IMR-90 (cell line): ENCODE measurements at regions not wholly inside any gene's neighbourhood (a gene's known extent, or its start where the extent isn't known, plus 50 kb on each side); places are given as distances from the start of the nearest gene placed in this dataset.

Source experiments
- ATAC-seq: fragments of 200-7000 bp; cut with Tn5 transposase; 2 replicates; pipeline ENCODE4 v1.9.1; 2020; ENCODE audit warnings: low read depth, mild to moderate bottlenecking, moderate library complexity
- BruUV-seq: library from RNA; stranded (reverse); fragments of 400-500 nt; replicated peaks from 2 replicates; lab custom pipeline; 2021; lab: Mats Ljungman, UMichigan
- CTCF ChIA-PET: fragments of 300-600 bp; formaldehyde crosslinking; extraction: SDS; loops from one replicate; lab custom pipeline; 2021; ENCODE audit warnings: antibody characterized with exemption; lab: Yijun Ruan, JAX
- POLR2A ChIA-PET: fragments of 300-600 bp; sonication (Branson Sonifier 250); formaldehyde crosslinking; loops from one replicate; lab custom pipeline; 2022; ENCODE audit warnings: antibody characterized with exemption; ENCODE audit not compliant: unreplicated experiment; lab: Charles Lee
- DNase-seq: peaks from one replicate; pipeline ENCODE4 v3.0.0; 2013
- H2AFZ ChIP-seq: replicated peaks from 2 replicates; pipeline ENCODE3; 2013; ENCODE audit warnings: low read length, mild to moderate bottlenecking; ENCODE audit not compliant: poor library complexity
- H2AK5ac ChIP-seq: 2 replicates; pipeline ENCODE4 v1.6.1; 2013; ENCODE audit warnings: low read depth, low read length, inconsistent platforms
- H2AK9ac ChIP-seq: replicated peaks from 2 replicates; pipeline ENCODE3; 2013; ENCODE audit warnings: mild to moderate bottlenecking, low read depth, low read length, moderate library complexity; ENCODE audit not compliant: poor library complexity
- H2BK120ac ChIP-seq: 2 replicates; pipeline ENCODE4 v1.6.1; 2013; ENCODE audit warnings: low read depth, low read length, inconsistent platforms
- H2BK15ac ChIP-seq: 3 replicates; pipeline ENCODE4 v1.6.1; 2013; ENCODE audit warnings: low read depth, low read length, inconsistent platforms
- H2BK20ac ChIP-seq: 2 replicates; pipeline ENCODE4 v1.6.1; 2013; ENCODE audit warnings: low read depth, mild to moderate bottlenecking, inconsistent platforms, low read length, moderate library complexity
- H2BK5ac ChIP-seq: 2 replicates; pipeline ENCODE4 v1.6.1; 2013; ENCODE audit warnings: mild to moderate bottlenecking, low read depth, low read length, inconsistent platforms; ENCODE audit not compliant: poor library complexity, severe bottlenecking
- H3K14ac ChIP-seq: replicated peaks from 2 replicates; pipeline ENCODE4 v1.6.1; 2013; ENCODE audit warnings: low read depth, low read length, inconsistent platforms
- H3K18ac ChIP-seq: 2 replicates; pipeline ENCODE4 v1.6.1; 2013; ENCODE audit warnings: low read depth, low read length, control low read depth
- H3K23ac ChIP-seq: 2 replicates; pipeline ENCODE4 v1.6.1; 2013; ENCODE audit warnings: low read depth, low read length, inconsistent platforms
- H3K27ac ChIP-seq: 2 replicates; pipeline ENCODE4 v1.5.1; 2013; ENCODE audit warnings: mild to moderate bottlenecking, control low read depth, low read length; ENCODE audit not compliant: insufficient read depth
- H3K27me3 ChIP-seq: 2 replicates; pipeline ENCODE4 v1.6.1; 2013; ENCODE audit warnings: low read length; ENCODE audit not compliant: control insufficient read depth, insufficient read depth
- H3K36me3 ChIP-seq: 2 replicates; pipeline ENCODE4 v1.6.1; 2013; ENCODE audit warnings: low read length, mixed read lengths; ENCODE audit not compliant: control insufficient read depth, insufficient read depth
- H3K4ac ChIP-seq: 2 replicates; pipeline ENCODE4 v1.6.1; 2013; ENCODE audit warnings: low read depth, low read length, inconsistent platforms
- H3K4me1 ChIP-seq: 2 replicates; pipeline ENCODE4 v1.6.1; 2013; ENCODE audit warnings: low read length, mixed read lengths; ENCODE audit not compliant: control insufficient read depth, insufficient read depth
- H3K4me2 ChIP-seq: 2 replicates; pipeline ENCODE4 v1.6.1; 2013; ENCODE audit warnings: low read depth, mild to moderate bottlenecking, control low read depth, low read length, moderate library complexity
- H3K4me3 ChIP-seq: 2 replicates; pipeline ENCODE4 v1.5.1; 2013; ENCODE audit warnings: low read depth, mild to moderate bottlenecking, control low read depth, low read length, moderate library complexity; ENCODE audit not compliant: insufficient read depth
- H3K56ac ChIP-seq: 2 replicates; pipeline ENCODE4 v1.6.1; 2013; ENCODE audit warnings: low read length, inconsistent platforms; ENCODE audit not compliant: insufficient read depth; ENCODE audit errors: extremely low read depth
- H3K79me1 ChIP-seq, 2 experiments: 2 replicates each; pipeline ENCODE4 v1.6.1; 2013; ENCODE audit warnings: low read length in 2 of 2, inconsistent platforms in 1 of 2, low read depth in 1 of 2
- H3K9ac ChIP-seq: 2 replicates; pipeline ENCODE4 v1.6.1; 2013; ENCODE audit warnings: low read depth, low read length, control low read depth
- H3K9me1 ChIP-seq: 2 replicates; pipeline ENCODE4 v1.6.1; 2013; ENCODE audit warnings: low read length, inconsistent platforms; ENCODE audit not compliant: insufficient read depth
- H3K9me3 ChIP-seq: 2 replicates; pipeline ENCODE4 v1.6.1; 2013; ENCODE audit warnings: low read length; ENCODE audit not compliant: control insufficient read depth, insufficient read depth
- H4K20me1 ChIP-seq: 2 replicates; pipeline ENCODE4 v1.6.1; 2013; ENCODE audit warnings: low read length, inconsistent platforms; ENCODE audit not compliant: insufficient read depth
- H4K5ac ChIP-seq: 2 replicates; pipeline ENCODE4 v1.6.1; 2013; ENCODE audit warnings: mild to moderate bottlenecking, low read depth, low read length, control low read depth
- H4K8ac ChIP-seq, 2 experiments: 2 replicates each; pipeline ENCODE4 v1.6.1; 2013; ENCODE audit warnings: low read depth in 2 of 2, low read length in 2 of 2, control low read depth in 1 of 2, inconsistent platforms in 1 of 2
- H4K91ac ChIP-seq: 2 replicates; pipeline ENCODE4 v1.6.1; 2013; ENCODE audit warnings: low read depth, low read length, inconsistent platforms; ENCODE audit not compliant: insufficient read depth
- BHLHE40 ChIP-seq: fragments of 150-350 bp; IDR thresholded peaks from 2 replicates; pipeline ENCODE4 v1.6.1; 2016; ENCODE audit warnings: mild to moderate bottlenecking, low read depth, low read length
- CEBPB ChIP-seq: IDR thresholded peaks from 2 replicates; pipeline ENCODE4 v1.6.1; 2012; ENCODE audit warnings: low read depth, low read length, improper control_type of control experiment
- FOS ChIP-seq: fragments of 150-350 bp; IDR thresholded peaks from 2 replicates; pipeline ENCODE4 v1.6.1; 2016; ENCODE audit warnings: low read depth, low read length
- RCOR1 ChIP-seq: IDR thresholded peaks from 2 replicates; pipeline ENCODE4 v1.6.1; 2012; ENCODE audit warnings: mild to moderate bottlenecking, low read length, improper control_type of control experiment; ENCODE audit not compliant: insufficient replicate concordance
- SMC3 ChIP-seq: fragments of 150-350 bp; IDR thresholded peaks from 2 replicates; pipeline ENCODE4 v1.6.1; 2016; ENCODE audit warnings: low read depth, mild to moderate bottlenecking, antibody characterized with exemption, low read length, moderate library complexity
- WGBS, 2 experiments: methylation state at CpG; one replicate each; pipeline versions ENCODE4 v1.1.5 to v1.1.7; 2013; ENCODE audit warnings: missing lambda C conversion rate in 2 of 2; ENCODE audit not compliant: insufficient read length in 1 of 2; ENCODE audit errors: extremely low coverage in 2 of 2; 5-methylcytosine and 5-hydroxymethylcytosine counted together
- dilution Hi-C: fragments of 300-500 bp; cut with HindIII; formaldehyde crosslinking; loops from one replicate; pipeline ENCODE4 v1.14.3; 2018; ENCODE audit warnings: low sequenced_read_pairs; ENCODE audit not compliant: unreplicated experiment
- in situ Hi-C: fragments of 300-500 bp; cut with MboI; formaldehyde crosslinking; loops from 3 replicates; pipeline ENCODE4 v1.14.3; 2019; ENCODE audit warnings: low sequenced_read_pairs, inconsistent platforms, mixed read lengths
- intact Hi-C: fragments of 100-400 bp; cut with micrococcal nuclease; formaldehyde crosslinking; loops from 2 replicates; pipeline ENCODE4 v1.10.0; 2022

DNA sequence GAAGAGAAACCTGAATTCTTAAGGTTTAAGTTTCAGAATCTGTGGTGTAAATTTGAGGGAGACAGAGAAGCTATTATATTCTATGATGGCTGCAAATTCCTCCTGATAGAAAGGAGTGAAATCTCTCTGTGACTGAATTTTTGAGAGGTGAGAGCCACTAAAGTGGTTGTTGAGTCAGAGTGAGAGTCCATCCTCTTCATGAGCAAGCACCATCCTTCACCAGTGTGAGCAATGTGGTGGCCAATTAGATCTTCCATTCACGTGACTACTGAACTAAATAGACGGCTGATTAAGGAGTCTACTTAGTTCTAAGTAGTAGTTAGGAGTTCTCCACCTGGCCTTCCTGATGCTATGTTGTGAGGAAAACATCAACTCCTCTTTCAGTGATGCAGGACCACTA lies 147.8 kb upstream of the CCNH start:
- no peak overlapping the region for H2BK15ac ChIP-seq
- H4K5ac ChIP-seq: no peak overlapping the region
- no peak overlapping the region for H2BK5ac ChIP-seq
- no peak overlapping the region for H3K27ac ChIP-seq
- no peak overlapping the region for H2AFZ ChIP-seq
- intact Hi-C loops (no loop called here), dilution Hi-C loops (no loop called here), in situ Hi-C loops (no loop called here)
- H3K23ac ChIP-seq: no peak overlapping the region
- H2BK120ac ChIP-seq: no peak overlapping the region
- no peak overlapping the region for H4K91ac ChIP-seq
- H3K4me3 ChIP-seq: no peak overlapping the region
- no peak overlapping the region for H3K56ac ChIP-seq
- H2AK9ac ChIP-seq: no peak overlapping the region
- ATAC-seq (no peak), DNase-seq (no peak)
- no peaks in the 10 kb centered on the region for H3K36me3 ChIP-seq
- no peak overlapping the region for H2BK20ac ChIP-seq
- POLR2A ChIA-PET: no interaction called here
- H3K9ac ChIP-seq: no peak overlapping the region
- TF ChIP-seq FOS (no peak), CEBPB (no peak), RCOR1 (no peak), SMC3 (no peak), BHLHE40 (no peak)
- no peak overlapping the region for H3K14ac ChIP-seq
- CTCF ChIA-PET: no interaction called here
- no peak overlapping the region for H2AK5ac ChIP-seq
- no peak overlapping the region for H3K4ac ChIP-seq
- BruUV-seq: no TSS peak
- no peak overlapping the region for H4K8ac ChIP-seq
- H3K9me1 ChIP-seq: no peaks in the 10 kb centered on the region
- no peaks in the 10 kb centered on the region for H3K27me3 ChIP-seq
- H3K18ac ChIP-seq: no peak overlapping the region
- no peak overlapping the region for H3K4me2 ChIP-seq
- H3K79me1 ChIP-seq: no peaks in the 10 kb centered on the region
- no peaks in the 10 kb centered on the region for H3K9me3 ChIP-seq
- H4K20me1 ChIP-seq: no peaks in the 10 kb centered on the region
- WGBS, 2 experiments: no CpG with 5 or more reads among the region's 2 CpGs
- H3K4me1 ChIP-seq: no peaks in the 10 kb centered on the region
